COLO829 (cell line): ENCODE measurements at regions not wholly inside any gene's neighbourhood (a gene's known extent, or its start where the extent isn't known, plus 50 kb on each side); places are given as distances from the start of the nearest gene placed in this dataset.
A peak's percentile ranks its signal among the peaks of the same experiment; 100 is the strongest.
"Not testable (repeated sequence)": the region's sequence is repeated elsewhere in the genome, so short reads cannot be mapped to it uniquely, and the experiment has no call there.

ENCODE experiments used
- DNase-seq: peaks from one replicate; pipeline ENCODE4 v3.0.0; 2012; ENCODE audit warnings: low spot score

- no peak for DNase-seq
Measured at GRCh38 chr4:158051401-158052235, 121.2 kb downstream of the GASK1B start.

- no peak for DNase-seq
Measured at GRCh38 chr4:158050942-158051341, 121.9 kb downstream of the GASK1B start.

- peak; percentile 67 for DNase-seq
Measured at GRCh38 chr4:158046345-158046744, 126.5 kb downstream of the GASK1B start.

DNA sequence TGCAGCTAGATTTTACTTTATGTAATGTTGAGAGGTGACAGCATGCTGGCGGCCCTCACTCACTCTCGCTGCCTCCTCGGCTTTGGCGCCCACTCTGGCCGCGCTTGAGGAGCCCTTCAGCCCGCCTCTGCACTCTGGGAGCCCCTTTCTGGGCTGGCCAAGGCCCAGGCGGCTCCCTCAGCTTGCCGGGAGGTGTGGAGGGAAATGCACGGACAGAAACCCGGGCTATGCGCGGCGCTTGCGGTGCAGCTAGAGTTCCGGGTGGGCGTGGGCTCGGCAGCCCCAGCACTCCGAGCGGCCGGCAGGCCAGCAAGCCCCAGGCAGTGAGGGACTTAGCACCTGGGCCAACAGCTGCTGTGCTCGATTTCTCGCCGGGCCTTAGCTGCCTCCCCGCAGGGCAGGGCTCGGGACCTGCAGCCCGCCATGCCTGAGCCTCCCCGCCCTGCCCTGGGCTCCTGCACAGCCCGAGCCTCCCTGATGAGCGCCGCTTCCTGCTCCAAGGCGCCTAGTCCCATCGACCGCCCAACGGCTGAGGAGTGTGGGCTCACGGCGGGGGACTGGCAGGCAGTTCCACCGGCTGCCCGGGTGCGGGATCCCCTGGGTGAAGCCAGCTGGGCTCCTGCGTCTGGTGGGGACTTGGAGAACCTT lies 128.7 kb downstream of the GASK1B start:
- no peak for DNase-seq

- DNase-seq: no peak
Measured at GRCh38 chr4:158042591-158043030, 130.2 kb downstream of the GASK1B start.

- DNase-seq: no peak
Measured at GRCh38 chr4:158038718-158039117, 134.1 kb downstream of the GASK1B start.

DNA sequence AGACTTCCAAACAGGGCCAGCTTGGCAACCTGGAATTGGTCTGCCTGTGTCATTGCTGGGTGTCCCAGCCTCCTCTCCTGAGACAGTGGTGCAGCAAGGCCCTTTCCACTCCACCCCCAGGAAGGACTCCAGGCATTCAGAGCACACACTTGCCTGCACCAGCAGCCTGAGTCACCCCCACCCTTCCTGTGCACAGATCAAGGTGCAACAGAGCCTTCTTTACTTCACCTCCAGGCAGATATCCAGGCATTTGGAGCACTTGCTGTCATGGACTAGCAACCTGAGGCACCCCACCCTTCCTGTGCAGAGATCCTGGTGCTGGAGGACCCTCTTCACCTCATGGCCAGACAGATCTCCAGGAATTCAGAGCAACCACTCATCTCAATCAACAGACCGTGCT lies 135.8 kb downstream of the GASK1B start:
- no peak for DNase-seq

DNA sequence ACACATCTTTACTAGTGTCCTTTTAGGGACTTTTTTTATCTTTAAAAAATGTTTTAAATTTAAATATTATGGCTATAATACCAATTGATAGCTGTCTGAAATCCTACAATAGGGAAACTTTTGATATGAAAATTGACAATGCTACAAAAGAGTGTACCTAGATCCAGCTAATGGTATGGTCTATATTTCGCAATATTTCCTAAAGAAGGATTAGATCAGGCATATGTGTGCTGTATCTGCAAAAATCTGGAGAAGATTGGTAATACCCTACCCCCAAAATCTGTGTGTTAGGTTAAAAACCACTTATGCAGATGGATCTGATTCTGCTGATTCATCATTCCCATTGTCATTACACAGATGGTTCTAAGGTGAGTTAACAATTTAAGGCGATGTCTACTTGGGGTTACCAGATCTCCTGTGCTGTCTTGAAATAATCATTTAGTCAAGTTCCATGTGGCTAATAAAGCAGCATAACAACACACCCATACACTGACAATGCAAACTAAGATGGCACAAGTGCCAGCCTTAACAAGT lies 137.1 kb downstream of the GASK1B start:
- DNase-seq: no peak

DNA sequence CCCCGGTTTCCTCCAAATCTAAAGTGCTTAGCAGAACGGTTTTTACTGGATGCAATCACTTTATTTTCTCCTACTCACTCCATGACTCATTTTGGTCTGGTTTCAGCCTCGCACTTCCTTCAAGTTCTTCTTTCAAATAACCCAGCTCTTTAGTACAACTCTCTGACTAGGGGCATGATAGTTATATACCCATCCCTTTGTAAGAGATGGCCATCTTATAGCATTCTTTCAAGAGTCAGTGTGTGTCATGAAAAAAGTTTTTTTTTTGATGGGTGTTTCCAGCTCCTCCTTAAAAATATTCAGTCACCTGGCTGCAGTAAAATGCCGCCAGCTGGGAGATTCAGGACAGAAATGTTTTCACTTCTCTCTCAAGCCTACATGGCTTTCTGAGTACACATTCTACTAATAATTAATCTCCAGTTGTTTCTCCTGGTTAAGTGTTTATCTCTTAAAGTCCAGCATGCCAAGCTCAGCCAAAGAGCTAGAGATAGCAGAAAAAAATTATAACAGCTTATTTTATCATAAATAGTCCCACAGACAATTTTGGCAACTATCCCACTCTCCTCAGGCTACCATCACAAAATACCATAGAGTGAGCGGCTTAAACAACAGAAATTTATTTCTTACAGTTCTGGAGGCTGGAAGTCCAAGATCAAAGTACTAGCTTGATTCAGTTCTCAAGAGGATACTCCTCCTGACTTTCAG lies 139.3 kb downstream of the GASK1B start:
- no peak for DNase-seq

- DNase-seq: no peak
Measured at GRCh38 chr4:158032733-158033415, 140.0 kb downstream of the GASK1B start.

DNA sequence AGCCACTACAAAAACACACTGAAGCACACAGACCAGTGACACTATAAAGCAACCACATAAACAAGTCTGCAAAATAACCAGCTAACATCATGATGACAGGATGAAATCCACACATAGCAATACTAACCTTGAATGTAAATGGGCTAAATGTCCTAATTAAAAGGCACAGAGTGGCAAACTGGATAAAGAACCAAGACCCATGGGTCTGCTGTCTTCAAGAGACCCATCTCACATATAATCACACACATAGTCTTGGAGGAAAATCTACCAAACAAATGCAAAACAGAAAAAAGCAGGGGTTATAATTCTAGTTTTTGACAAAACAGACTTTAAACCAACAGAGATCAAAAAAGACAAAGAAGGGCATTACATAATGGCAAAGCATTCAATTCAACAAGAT lies 144.4 kb downstream of the GASK1B start:
- DNase-seq: not testable (repeated sequence)

DNA sequence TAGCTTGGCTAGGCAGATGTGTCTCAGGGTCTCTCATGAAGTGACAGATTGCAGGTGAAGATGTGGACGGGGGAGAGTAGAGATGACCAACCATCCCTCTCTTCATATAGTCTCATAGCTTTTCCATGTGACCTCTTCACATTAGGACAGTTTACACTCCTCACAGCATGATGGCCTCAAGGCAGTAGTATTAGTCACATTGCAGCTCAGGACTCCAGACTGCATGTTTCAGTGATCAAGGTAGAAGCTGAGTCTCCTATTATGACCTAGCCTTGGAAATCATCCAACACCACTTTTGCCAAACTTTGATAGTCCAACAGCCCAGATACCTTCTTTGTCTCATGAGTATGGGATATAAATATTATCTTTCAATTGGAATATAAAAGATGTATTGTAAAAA lies 147.7 kb downstream of the GASK1B start:
- peak; percentile 81 for DNase-seq

GRCh38 chr4:158020734-158021346 lies 152.0 kb downstream of the GASK1B start:
- DNase-seq: peak; percentile 84

DNA sequence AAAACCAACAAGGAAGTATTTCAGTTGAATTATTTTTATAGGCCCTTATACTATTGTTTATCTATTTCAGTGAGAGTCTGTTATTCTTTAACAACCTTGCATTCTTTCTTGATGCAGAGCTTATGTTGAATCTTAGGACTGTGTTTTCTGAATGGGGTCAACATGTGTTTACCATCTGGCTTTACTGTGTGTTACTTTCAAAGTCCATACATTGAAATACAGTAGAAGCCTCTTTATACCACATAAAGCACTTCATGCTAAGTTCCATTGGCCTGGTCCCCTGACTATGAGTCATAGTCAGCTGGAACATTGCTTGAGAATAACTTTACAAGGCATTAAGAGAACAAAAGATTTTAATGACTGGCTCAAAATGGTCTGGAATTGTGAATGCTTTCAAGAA lies 152.6 kb downstream of the GASK1B start:
- DNase-seq: peak; percentile 76

- no peak for DNase-seq
Measured at GRCh38 chr4:158018831-158019230, 154.0 kb downstream of the GASK1B start.

DNA sequence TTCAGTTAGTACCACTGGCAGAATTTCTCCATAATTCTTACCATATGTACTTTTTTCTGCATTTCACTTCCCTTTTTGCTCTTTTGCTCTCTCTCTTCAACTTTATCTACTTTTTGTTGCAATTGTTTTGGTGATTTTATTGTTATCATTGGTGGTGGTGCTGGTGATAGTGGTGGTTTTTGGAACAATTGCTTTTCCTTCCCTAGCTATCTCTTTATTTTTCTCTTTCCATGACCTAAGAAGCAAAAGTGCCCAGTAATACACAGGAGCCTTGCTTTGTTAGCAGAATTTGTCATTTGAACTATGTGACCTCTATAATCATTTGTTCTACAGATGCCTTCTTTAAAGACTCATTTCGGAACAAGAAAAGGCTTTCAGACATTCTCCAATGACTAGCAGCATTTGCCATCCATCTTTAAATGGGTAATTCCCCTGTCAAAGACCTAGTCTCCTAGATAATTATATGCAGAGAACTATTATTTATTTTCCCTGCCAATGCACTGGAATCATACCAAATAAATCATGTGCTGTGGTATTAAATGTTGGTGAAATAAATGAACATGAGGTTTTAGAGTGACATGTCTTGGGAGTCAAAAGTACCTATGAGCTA lies 154.5 kb downstream of the GASK1B start:
- peak; percentile 29 for DNase-seq

DNA sequence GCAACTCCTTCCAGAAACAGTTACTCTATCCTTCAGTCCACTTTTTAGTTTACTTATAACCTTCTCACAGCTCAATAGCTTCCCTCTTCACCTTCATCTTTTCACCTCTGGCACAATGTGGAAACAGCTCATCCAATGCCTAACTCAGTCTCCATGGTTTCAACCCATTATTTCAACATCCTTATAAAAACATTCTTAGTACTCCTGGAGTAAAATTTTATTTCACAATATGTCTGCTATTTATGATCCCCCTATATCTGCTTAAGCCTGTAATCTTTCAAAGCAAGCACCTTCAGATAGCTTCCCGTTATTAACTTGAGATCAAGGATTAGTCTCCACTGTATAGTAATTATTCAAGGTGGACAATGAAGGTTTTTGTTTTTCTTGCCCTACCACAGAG lies 156.3 kb downstream of the GASK1B start:
- no peak for DNase-seq

DNA sequence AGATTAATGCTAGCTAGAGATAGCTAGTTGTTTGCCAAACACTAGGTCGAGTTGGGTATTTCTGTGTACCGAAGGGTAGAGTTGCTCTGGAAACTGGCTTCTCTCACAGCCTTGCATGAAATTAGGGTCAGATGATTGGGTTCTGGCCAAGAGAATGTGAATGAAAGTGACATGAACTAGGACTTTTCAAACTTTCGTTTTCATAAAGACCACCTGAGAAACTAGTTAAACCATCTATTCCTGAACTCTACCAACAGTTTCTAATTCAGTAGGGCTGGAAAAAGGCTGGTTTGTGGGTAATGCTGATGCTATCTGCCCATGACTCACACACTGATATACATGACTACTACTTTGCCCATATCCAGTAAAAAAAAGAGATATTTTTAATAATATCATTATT lies 157.6 kb downstream of the GASK1B start:
- DNase-seq: no peak

DNA sequence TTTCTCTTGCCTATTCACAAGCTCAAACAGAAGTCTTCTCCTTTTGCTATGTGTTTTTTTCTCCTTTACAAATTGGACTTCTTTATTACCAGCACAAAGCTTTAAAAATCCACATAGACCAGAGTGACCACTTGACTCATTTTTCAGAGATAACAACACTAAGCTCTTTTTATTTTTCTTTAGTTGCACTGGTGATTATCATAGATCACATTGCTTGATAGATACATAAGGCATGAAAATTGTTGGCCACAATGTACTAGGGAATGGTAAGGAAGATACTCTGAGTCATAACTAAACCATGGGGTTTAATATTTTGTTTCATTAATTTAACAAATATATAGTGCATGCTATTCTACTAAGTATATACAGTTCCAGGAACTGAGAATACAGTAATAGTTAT lies 159.0 kb downstream of the GASK1B start:
- no peak for DNase-seq

DNA sequence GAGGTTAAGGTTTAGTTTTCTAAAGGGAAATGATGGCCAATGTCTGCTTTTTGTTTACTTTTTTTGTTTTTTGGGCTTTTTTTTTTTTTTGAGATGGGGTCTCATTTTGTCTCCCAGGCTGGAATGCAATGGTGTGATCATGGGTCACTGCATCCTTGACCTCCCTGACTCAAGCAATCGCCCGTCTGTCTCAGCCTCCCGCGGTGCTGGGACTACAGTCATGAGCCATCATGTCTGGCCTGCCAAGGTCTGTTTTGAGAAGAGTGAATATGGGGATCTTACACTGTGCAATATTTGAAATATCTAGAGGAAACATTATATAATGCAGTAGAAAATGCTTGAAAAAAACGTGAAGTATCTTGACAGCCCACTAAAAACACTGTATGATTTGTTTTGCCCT lies 162.5 kb downstream of the GASK1B start:
- no peak for DNase-seq

DNA sequence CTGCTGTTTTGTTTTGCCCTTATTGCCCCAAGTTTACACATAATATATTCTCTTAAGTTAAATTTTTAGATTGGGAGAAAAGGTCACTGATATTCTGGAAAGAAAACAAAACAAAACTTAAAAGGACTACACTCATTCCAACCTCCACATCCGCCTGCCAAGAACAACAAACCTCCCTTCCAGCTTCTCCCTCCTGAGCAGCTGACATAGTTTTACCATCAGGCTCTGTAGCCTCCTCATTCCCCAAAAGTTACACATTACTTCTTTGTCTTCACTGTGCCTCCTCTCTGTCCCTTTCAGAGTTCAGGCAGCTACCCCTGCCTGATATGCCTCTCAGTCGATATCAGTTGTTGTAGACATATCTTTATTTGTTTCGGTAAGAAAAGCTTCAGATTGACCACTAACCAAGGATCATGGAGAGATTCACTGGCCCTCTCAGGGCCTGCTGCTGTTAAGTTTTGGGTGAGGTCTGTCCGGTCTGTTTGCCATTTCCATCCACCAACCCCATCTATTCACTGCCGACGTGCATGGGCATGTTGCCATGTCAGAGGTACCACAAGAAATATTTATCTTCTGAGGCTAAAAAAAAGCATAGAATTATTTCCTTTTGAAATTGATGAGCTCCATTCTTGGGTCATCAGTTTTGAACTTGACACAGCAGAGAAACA lies 164.1 kb downstream of the GASK1B start:
- DNase-seq: no peak
